HEK293 (cell line): ENCODE measurements at regions not wholly inside any gene's neighbourhood (a gene's known extent, or its start where the extent isn't known, plus 50 kb on each side); places are given as distances from the start of the nearest gene placed in this dataset.

ENCODE experiments used
- ZBTB11 ChIP-seq: fragments of 450-650 bp; formaldehyde crosslinking; conservative IDR thresholded peaks from 2 replicates; pipeline ENCODE4 v1.5.1; 2016; ENCODE audit warnings: low read depth, missing biosample characterization, missing genetic modification characterization
- ZFP69B ChIP-seq: fragments of 450-650 bp; formaldehyde crosslinking; IDR thresholded peaks from 2 replicates; pipeline ENCODE4 v1.5.1; 2016; ENCODE audit warnings: missing biosample characterization, missing genetic modification characterization

- TF ChIP-seq ZFP69B (tag by site-specific recombination) (no peak), ZBTB11 (tag by site-specific recombination) (no peak)
These were observed 75.4 kb upstream of the PDSS1 start for GRCh38 chr10:26621889-26622711.
